ENCODE measurements at regions not wholly inside any gene's neighbourhood (a gene's known extent, or its start where the extent isn't known, plus 50 kb on each side); places are given as distances from the start of the nearest gene placed in this dataset.
"Not testable (repeated sequence)": the region's sequence is repeated elsewhere in the genome, so short reads cannot be mapped to it uniquely, and the experiment has no call there.

DNA sequence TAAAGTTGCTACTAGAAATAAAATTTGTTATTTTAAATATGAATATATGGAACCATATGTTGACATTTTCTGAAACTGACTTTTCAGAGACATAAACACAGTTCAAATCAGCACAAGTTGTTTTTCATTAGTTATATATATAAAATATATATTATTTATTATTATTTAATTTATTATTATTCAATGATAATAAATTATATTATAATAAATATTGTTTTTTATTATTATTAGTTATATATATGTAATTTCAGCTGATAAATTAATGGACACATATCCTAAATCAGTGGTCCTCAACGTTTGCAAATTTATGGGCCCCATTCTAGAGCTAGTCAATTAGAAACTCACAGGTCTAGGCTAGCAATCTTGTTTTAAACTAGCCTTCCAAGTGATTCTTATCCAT, 809.3 kb downstream of the C4orf33 start:
- DNase-seq: no peak

DNA sequence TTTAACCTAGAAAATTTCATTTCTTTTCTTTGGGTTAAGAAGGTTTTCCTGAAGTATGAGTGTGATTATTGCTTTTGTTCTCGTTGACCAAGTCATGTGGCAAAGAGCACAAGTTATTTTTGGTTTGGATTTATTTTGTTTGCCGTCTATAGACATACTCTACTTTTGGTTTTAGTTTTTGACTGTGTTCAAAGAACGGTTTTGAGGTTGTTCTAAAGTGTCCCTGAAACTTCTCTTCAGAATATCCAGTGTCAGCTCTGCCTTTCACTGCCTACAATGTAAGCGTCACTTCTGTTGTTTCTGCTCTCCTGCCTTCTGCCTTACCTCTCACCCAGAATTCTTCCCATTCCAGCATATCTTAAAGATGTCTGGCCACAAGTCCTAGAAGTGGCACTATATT, 812.2 kb downstream of the C4orf33 start:
- DNase-seq: no peak

DNA sequence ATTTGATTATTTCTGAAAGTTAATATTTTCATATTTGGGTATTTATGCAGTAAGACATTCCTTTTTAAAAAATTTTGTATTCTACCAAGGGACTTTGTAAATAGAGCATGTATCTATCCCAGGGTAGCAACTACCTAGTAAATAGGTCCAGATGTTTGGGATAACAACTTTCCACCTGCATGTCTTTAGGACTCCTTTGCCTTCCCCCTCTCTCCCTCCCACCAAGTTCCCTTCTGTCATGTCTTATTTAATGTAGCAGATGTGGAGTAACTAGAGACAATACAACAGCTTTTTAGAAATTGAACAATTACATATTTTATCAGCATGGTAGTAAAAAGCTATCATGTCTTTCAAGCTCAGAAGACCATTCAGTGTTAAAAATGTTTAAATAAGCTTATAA, 821.0 kb downstream of the C4orf33 start:
- no peak for DNase-seq

DNA sequence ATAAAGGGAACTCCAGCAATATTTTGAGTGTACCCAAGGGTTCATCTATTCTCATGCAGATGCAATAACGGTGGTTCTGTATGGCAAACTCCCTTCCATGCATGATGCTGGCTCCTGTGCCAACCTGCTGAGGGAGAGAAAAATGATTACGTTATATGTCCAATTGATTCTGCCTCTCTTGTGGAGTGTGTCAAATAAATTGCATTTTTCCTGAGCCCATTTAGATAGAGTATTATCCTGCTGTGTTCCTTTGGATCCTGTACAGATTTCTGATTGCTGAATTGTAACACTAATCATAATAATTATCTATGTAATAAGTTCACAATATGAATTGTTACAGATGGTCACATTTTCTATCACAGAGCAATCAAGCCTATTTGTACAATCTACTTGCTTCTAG, 821.7 kb downstream of the C4orf33 start:
- DNase-seq: no peak

DNA sequence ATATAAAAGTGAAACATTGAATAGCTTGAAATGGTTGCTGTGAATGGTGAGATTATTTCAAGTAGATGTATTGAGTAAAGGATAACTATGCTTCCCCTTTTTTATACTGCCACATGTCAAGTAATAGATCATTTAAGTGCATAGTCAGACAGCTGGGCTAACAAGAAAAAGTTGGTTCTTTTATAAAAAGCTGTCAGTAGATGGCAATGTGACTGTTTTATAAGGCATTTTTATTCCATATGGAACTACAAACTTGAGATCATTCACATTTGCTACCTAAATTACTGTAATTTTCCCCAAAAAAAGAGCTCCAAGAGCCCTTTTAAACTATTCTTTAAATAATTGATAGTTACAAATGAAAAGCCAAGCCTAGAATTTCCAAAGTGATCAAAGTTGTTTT, 831.0 kb downstream of the C4orf33 start:
- DNase-seq: no peak

DNA sequence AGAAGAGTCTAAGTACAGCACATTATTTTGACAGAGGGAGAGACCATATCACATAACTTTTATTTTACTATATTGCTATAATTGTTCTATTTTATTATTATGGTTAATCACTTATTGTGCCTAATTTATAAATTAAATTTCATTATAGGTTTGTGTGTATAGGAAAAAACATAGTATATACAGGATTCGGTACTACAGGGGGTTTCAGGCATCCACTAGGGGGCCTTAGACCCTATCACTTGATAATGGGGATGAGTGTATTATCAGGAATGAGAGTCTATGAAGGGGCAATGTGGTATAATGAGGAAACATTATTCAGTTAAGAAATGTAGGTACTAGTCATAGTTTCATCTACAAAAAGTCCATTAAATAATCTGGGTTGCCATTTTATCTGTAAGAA, 833.1 kb downstream of the C4orf33 start:
- no peak for DNase-seq

DNA sequence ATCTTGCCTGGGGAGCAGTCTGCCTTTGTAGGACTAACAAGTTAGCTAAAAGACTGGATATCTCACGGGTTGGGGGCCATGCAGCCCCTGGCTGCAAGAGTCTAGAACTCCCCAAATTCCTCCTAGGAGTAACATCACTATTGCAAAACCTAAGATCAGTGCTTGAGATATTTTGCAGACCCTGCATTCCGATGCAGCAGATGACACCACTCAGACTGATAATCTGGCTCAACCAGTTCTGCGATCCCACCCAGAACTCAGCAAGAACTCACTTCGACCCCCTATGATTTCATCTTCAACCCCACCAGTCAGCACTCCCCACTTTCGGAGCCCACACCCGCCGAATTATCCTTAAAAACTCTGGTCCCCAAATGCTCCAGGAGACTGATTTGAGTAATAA, 834.0 kb downstream of the C4orf33 start:
- no peak for DNase-seq

DNA sequence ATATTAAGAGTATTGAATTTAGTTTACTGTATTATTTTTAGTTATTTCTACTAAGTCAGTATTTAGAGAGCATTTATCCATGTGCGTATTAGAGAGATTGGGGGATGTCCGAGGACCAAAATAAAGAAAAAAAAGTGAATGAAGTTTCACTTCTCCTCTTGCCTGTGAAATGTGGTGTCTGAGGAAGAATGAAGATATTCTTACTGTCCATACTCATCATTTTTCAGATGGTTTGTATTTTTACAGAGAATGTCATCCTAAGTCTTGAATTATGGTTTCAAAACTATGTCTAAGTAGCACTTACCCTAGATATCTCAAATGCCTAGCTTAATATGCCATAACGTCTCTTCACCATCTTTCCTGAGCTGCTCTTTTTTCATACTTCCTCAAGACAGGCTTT, 854.3 kb downstream of the C4orf33 start:
- DNase-seq: no peak

DNA sequence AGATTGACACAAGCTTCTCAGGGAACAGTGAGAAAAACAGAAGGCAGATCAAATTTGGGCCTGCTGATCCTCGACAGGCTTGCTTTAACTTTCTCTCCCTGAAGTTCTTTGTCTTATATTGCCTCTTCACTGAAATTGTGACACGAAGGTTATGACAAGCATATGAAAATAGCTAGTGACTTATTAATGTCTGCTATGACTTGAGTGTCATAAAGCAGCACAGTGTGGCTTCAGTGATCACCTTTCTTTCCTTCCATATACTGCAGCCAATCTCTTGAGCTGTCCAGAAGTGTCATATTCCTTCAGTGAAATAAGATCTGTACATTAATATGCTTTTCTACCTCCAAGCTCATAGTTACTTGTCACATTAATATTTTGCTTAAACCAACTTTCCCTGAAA, 870.2 kb downstream of the C4orf33 start:
- no peak for DNase-seq

DNA sequence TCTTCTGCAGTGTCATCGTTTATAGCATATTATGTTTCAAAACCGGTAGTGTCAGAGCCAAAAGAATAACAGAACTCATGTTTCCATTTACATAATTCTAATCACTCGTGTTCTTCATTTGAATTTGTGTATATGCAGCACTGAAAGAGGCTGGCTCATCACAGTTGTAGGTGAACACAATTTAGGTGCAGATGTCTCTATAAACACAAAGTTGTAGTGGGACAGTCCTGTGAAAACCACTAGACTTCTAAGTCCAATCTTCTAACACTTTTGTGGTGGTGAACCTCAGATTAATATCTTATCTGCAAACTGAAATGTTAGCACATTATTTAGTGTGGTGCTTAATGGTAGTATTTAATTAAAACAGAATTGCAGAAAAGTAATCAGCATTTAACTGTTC, 872.4 kb downstream of the C4orf33 start:
- DNase-seq: no peak

DNA sequence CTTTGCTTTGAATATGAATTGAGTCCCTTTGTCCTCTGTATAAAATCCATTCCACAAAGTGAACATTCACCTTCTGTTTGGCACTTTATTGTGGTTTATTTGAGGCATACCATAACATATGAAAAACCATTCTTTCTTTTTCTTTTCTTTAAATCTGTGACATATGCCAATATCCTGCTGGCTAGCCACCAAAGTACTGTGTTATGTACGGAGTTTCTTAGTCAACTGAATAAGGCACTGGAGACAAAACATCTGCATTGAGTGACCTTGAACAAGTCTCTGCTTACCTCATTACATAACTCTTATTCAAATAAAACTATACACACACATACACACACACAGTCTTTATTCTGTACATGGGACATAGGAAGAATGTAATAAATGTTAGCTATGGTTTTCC, 872.8 kb downstream of the C4orf33 start:
- DNase-seq: no peak

DNA sequence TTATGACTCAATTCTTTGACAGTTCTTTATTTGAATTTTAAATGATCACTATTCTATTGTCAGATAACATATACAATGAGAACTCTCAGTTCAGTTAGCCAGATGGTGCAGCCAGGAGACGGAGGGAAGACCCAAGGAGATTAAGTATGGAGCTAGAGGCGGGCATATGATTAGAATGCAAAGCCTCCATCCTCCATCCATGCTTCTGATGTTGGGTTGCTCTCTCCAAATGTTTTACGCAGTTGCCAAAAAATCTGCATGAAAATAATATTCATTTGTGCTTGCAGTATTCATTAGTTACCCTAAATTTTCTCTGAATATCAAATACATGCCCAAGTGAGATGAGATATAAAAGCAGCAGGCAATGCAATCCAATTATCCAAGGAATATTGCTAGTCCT, 874.8 kb downstream of the C4orf33 start:
- DNase-seq: no peak

DNA sequence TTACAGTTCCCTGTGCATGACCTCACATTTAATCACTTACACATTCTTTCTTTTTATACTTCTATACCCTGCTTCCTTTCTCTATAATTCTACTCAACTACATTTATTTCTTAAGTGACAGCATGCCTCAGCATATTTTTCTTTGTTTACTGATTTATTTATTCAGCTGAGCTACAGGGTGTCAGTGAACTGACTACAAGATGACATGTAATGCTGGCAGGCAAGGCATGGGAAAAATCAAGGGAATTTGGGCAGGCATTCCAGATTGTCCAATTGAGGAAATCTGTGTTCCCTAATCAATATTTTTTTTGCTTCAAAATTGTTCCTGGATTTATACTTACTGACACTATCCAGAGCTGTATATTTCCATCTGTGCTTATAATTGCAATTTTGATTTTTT, 875.5 kb downstream of the C4orf33 start:
- DNase-seq: no peak

DNA sequence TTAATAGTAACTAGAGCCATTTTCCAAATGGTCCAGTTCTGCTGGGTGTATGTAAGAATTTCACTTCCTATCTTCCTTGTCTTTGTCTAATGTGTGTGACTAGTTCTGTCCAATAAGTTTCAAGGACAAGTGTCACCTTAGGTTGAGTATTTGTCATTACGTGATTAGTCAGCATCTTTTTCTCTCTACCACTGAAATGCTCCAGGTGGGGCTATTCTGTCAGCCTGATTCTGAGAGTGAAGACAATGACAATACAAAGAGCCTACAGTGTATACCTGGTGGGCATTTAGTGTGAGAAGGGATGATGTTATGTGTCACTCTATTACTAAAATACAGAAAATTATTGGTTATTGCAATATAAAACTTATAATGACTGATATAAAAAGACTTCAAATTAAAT, 876.3 kb downstream of the C4orf33 start:
- DNase-seq: no peak

DNA sequence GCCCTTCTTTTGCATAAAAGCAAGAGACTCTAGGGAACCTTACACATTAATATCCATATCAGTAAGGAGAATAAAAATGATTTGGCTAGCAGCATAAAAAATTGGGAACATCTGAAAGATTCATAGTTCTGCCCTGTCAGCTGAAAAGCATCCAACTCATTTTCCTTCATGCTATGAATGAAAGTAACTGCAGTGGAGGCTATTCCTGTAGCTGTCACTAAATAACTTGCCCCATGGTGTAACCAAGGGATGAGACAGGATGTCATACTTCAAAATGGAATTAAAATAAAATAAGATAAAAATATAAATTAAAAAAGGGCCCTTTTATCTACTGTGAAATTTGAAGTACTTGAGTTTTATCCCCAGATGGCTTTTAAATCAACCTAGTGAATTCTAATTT, 878.8 kb downstream of the C4orf33 start:
- DNase-seq: no peak

DNA sequence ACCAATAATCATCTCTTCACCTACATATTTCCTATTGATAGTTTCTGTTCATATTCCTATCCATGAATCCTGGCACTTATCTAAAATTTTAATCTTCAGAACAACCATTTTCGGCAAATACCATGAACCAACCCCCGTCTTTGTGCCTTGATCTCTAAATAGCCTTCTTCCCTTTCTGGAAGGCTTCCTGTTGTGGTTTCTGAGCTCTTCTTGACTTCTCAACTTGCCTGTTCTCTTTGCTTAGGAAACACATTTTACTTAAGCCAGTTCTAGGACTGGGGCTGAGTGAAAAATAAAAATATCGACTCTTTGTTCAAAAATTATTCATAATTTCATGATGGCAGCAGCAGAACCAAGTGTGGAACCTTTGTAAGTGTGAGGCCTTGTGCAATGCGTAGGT, 882.4 kb downstream of the C4orf33 start:
- no peak for DNase-seq

DNA sequence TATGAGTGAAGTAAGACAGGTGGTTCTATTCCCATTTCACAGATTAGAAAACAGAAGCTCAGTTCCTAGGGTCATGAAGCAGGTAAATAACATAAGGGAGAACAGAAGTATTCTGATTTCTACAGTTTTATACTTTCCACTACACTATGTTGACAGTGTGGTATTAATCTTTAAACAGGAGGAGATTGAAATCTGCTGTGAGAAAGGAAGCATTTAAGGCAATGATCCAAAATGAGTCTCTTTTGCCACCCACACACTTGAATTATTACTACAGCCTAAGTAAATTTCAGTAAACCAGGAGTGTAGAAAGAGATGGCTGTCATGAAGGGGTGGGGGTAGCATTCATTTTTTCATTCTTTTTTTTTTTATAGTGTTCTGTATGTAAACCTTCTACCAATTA, 893.0 kb downstream of the C4orf33 start:
- no peak for DNase-seq

DNA sequence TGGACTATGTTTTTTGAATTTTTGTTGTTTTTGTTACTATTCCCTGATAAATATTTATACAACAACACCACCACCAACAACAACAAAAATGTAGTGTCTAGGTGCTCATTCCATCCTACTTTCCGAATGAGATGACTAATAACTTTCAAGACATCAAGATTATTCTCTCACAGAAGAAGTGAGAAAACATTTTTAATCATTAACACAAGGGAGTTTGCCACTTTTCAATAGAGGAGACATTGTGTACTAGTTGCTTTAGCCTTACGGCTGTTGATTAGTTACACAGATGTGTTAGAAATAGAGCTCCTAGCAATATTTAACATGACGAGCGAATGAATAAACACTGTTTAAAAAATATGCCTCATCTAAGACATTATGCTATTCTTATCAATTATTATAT, 898.8 kb downstream of the C4orf33 start:
- no peak for DNase-seq

DNA sequence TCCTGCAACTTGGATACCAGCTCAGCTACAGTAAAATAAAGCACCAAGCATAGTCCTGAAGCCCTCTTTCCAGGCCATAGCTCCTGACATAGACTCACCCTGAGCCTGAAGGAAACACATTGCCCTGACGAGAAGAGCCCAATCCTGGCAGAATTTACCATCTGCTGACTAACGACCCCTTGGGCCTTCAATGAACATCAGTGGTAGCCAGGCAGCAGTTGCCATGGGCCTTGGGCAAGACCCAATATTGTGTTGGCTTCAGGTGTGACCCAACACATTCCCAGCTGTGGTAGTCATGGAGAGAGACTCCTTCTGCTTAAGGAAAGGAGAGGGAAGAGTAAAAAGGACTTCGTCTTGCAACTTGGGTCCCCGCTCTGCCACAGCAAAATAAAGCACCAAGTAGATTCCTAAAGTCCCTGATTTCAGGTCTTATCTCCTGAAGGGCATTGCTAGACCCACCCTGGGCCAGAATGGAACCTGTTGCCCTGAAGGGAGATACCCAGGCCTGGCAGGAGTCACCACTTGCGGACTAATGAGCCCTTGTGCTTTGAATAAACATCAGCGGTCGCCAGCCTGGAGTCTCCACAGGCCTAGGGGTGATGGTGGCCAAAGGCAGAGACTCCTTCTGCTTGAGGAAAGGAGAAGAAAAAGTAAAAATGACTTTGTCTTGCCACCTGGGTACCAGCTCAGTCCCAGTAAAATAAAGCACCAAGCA, 902.6 kb downstream of the C4orf33 start:
- no peak for DNase-seq

DNA sequence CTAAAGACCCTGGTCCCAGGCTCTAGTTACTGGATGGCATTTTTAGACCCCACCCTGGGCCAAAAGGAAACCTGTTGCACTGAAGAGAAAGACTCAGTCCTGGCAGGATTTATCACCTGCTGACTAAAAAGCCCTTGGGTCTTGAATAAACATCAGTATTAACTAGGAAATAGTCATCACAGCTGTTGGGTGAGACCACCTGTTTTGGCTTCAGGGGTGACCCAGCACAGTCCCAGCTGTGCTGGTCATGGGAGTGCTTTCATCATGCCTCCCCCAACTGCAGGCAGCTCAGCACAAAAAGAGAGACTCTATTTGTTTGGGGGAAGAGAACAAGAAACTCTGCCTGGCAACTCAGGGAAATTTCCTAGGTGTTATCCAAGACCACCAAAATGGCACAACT, 903.2 kb downstream of the C4orf33 start:
- DNase-seq: no peak

DNA sequence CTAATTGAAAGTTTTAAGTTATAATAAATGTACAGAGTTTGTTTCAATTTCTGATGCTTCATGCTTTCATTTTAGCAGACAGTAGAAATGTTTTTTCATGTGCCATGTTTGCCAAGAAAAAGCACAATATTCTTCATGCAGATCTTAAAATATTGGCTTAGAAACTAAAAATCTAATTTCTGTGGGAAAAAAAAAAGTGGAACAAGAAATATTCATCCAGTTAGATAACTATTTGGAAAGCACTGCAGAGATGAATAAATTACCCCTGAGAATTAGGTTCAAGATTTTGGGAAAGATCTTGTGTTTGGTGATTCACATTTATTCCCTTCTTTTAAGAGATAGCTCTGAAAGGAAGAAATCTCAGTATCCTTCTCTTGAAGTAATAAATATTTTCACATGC, 912.5 kb downstream of the C4orf33 start:
- no peak for DNase-seq

DNA sequence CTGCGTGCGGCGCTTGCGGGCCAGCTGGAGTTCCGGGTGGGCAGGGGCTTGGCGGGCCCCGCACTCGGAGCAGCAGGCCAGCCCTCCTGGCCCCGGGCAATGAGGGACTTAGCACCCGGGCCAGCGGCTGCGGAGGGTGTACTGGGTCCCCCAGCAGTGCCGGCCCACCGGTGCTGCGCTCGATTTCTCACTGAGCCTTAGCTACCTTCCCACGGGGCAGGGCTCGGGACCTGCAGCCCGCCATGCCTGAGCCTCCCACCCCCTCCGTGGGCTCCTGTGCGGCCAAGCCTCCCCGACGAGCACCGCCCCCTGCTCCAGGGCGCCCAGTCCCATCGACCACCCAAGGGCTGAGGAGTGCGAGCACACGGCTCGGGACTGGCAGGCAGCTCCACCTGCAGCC, 916.9 kb downstream of the C4orf33 start:
- DNase-seq: not testable (repeated sequence)

DNA sequence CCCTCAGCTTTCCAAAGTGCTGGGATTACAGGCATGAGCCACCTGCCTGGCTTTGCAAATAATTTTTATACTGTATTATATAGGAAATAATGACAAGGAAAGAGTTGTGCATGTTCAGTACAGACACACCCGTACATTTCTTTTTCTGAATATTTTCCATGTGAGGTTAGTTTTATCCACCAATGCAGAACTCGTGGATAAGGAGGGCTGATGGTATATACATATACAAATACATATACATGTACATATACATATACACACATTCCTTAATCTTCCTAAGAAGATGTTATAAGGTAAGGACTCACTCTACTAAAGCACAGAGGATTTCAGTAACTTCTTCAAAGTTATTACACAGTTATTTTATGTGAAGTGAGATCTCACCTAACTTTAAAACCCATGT, 925.8 kb downstream of the C4orf33 start:
- DNase-seq: no peak

DNA sequence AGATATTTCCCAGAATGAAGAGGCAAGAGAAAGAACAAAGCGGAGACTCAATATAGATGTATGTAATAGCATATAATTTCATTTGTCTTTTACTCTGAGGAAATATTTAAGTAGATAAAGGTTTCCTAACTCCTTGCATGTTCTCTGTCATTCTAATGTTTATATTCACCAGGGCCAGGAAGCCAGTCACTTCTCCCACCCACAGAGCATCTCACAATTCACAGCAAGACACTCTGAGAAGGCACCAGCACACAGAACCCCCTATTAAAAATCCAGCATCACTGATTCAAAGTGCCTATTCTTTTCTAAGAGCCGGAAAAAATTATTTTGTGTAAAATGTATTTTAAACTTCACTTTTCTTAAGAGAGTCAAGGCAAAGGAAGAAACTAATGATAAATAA, 927.1 kb downstream of the C4orf33 start:
- no peak for DNase-seq

DNA sequence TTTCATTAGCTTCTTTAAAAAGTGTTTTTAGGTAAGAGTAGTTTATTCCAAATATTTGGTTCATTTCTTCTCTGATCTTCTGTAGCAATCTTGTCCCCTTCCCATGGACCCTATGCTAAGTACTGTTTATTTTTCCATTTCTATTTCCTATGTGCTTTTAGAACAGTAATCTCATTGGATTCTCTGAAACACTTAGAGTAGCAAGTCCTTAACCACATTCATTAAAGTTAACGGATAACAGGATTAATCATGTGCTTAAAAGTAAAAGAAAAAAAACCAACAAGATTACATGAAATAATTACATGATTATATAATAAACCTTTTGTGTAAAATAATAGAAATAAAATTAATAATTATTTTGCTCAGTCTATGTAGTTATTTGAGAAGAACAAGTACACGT, 929.7 kb downstream of the C4orf33 start:
- DNase-seq: no peak

DNA sequence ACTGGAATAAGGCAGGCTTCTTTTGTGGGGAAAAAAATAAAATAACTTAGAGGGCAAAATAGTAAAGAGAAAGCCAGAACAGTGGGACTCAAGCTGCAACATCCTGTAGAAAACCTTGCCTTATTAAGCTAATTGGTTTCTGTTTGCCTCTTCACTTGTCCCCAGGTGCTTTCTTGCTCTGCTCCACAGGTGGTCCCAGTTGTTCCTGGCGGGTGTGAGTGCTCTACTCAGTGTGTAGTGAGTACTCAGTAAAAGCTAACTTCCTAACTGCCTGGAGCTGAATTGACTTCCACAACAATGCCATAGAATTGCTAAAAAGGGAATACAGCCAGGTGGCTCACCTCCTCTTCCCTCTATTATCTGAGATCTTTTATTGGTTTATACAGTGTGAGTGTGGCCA, 930.2 kb downstream of the C4orf33 start:
- peak; percentile 6 for DNase-seq

Data from DMS79 treated with DMSO at 0.1 percent for 48 hours (cell line).